PC-9 (cell line): ENCODE measurements at regions not wholly inside any gene's neighbourhood (a gene's known extent, or its start where the extent isn't known, plus 50 kb on each side); places are given as distances from the start of the nearest gene placed in this dataset.

Source experiments
- EZH2 ChIP-seq: fragments of 200-600 bp; sonication (generic); IDR thresholded peaks from 2 replicates; pipeline ENCODE4 v1.8.0; 2017; ENCODE audit warnings: antibody characterized with exemption, low read depth
- TF ChIP-seq, protein P1 (sequence below): fragments of 200-600 bp; sonication (generic); conservative IDR thresholded peaks from 2 replicates; pipeline ENCODE4 v1.6.1; 2017; ENCODE audit warnings: mixed run types, antibody characterized with exemption, mild to moderate bottlenecking, moderate library complexity

DNA sequence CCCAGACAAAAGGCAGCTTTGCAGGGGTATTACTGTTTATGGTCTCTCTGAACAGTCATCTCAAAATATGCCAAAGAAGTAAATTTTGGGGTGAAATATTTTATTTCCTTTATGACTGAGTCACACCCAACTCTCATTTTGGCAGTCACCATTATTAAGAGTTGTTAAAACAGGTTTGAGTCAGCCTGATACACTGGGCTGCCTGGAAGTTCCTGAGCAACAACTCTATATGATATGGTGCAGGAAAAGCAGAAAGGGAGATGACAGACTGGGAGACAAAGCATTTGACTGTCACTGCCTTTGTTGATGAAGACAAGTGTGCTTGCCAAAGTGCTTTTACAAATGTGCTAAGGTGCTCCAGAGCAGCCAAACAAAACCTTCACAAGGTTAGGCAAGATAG is 1263.5 kb downstream of the PCDH7 start:
- TF ChIP-seq, protein P1, sequence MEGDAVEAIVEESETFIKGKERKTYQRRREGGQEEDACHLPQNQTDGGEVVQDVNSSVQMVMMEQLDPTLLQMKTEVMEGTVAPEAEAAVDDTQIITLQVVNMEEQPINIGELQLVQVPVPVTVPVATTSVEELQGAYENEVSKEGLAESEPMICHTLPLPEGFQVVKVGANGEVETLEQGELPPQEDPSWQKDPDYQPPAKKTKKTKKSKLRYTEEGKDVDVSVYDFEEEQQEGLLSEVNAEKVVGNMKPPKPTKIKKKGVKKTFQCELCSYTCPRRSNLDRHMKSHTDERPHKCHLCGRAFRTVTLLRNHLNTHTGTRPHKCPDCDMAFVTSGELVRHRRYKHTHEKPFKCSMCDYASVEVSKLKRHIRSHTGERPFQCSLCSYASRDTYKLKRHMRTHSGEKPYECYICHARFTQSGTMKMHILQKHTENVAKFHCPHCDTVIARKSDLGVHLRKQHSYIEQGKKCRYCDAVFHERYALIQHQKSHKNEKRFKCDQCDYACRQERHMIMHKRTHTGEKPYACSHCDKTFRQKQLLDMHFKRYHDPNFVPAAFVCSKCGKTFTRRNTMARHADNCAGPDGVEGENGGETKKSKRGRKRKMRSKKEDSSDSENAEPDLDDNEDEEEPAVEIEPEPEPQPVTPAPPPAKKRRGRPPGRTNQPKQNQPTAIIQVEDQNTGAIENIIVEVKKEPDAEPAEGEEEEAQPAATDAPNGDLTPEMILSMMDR: no peak
- TF ChIP-seq EZH2: no peak
